ENCODE measurements at regions not wholly inside any gene's neighbourhood (a gene's known extent, or its start where the extent isn't known, plus 50 kb on each side); places are given as distances from the start of the nearest gene placed in this dataset.

GRCh38 chr12:124713041-124713435 lies 145.6 kb upstream of the NCOR2 start:
- Mint-ChIP-seq H3K36me3 (ENCODE audit: insufficient read depth in 1 of 3, low read depth in 3 of 3) (no peaks in the 10 kb centered on the region), H3K9me3 (peaks cover 0 to 3% of the 10 kb centered on the region in 2 experiments; a peak in 2 of 5 replicates), H3K4me3 (no peak overlapping the region), H3K4me1 (peaks cover 9 to 11% of the 10 kb centered on the region in 2 experiments), H3K27me3 (ENCODE audit: low read depth) (no peaks in the 10 kb centered on the region; the same call in 1 of the 2 replicates), H3K27ac (peak overlapping the region in 1 of 3 experiments; percentile 68; a peak in 2 of 7 replicates)
- Histone ChIP-seq H2BK5ac (ENCODE audit: insufficient read length, low read length) (no peak overlapping the region), H2AFZ (ENCODE audit: low read length) (no peak overlapping the region), H3K4me2 (ENCODE audit: insufficient read depth, insufficient read length, low read length) (no peak overlapping the region), H2BK15ac (ENCODE audit: low read depth, low read length) (no peak overlapping the region), H3T11ph (ENCODE audit: low read length) (no peak overlapping the region), H4K5ac (ENCODE audit: insufficient read length, low read depth, low read length) (no peak overlapping the region), H2BK120ac (ENCODE audit: low read depth, low read length, poor library complexity, severe bottlenecking) (no peak overlapping the region), H3K56ac (ENCODE audit: insufficient read length, low read depth, low read length) (no peak overlapping the region), H3K9me3 (ENCODE audit: control insufficient read depth, low read depth, low read length) (no peaks in the 10 kb centered on the region), H2AK5ac (ENCODE audit: insufficient read length, low read length) (no peak overlapping the region), H3K4ac (ENCODE audit: low read depth, low read length) (no peak overlapping the region), H3K23me2 (ENCODE audit: insufficient read length, low read depth, low read length, poor library complexity, severe bottlenecking) (no peaks in the 10 kb centered on the region), H4K91ac (ENCODE audit: insufficient read length, low read depth, low read length) (no peak overlapping the region), H3K79me1 (ENCODE audit: insufficient read depth, low read depth, low read length, poor library complexity, severe bottlenecking) (no peaks in the 10 kb centered on the region), H3K4me1 (ENCODE audit: insufficient read depth, low read length) (no peaks in the 10 kb centered on the region), H2BK12ac (ENCODE audit: insufficient read length, low read depth, low read length) (no peak overlapping the region), H3K18ac (ENCODE audit: insufficient read length, low read depth, low read length) (no peak overlapping the region), H4K8ac (replicated peaks; ENCODE audit: insufficient read length, low read depth, low read length) (no peak overlapping the region), H3K14ac (ENCODE audit: insufficient read depth, low read length) (no peak overlapping the region; the same call in 1 of the 2 replicates), H3K9ac (ENCODE audit: extremely low read depth, insufficient read length, low read length) (no peak overlapping the region), H3K27ac (ENCODE audit: insufficient read length, low read depth, low read length) (no peak overlapping the region), H4K20me1 (ENCODE audit: control insufficient read depth, insufficient read depth, insufficient read length) (no peaks in the 10 kb centered on the region), H3K23ac (ENCODE audit: insufficient read length, low read depth, low read length) (no peak overlapping the region), H3K27me3 (ENCODE audit: insufficient read depth, low read length) (no peaks in the 10 kb centered on the region), H2BK20ac (ENCODE audit: low read depth, low read length, poor library complexity, severe bottlenecking) (no peak overlapping the region), H3K79me2 (ENCODE audit: insufficient read depth, low read length) (no peaks in the 10 kb centered on the region)
- TF ChIP-seq, protein P1, sequence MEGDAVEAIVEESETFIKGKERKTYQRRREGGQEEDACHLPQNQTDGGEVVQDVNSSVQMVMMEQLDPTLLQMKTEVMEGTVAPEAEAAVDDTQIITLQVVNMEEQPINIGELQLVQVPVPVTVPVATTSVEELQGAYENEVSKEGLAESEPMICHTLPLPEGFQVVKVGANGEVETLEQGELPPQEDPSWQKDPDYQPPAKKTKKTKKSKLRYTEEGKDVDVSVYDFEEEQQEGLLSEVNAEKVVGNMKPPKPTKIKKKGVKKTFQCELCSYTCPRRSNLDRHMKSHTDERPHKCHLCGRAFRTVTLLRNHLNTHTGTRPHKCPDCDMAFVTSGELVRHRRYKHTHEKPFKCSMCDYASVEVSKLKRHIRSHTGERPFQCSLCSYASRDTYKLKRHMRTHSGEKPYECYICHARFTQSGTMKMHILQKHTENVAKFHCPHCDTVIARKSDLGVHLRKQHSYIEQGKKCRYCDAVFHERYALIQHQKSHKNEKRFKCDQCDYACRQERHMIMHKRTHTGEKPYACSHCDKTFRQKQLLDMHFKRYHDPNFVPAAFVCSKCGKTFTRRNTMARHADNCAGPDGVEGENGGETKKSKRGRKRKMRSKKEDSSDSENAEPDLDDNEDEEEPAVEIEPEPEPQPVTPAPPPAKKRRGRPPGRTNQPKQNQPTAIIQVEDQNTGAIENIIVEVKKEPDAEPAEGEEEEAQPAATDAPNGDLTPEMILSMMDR (conservative IDR thresholded peaks at IDR 0.05): no peak
- no peak for DNase-seq
- no CpG with 5 or more reads among the region's 14 CpGs for WGBS (ENCODE audit: extremely low coverage, insufficient read length, low lambda C conversion rate)

Measured in H9 (cell line).